ENCODE measurements at regions not wholly inside any gene's neighbourhood (a gene's known extent, or its start where the extent isn't known, plus 50 kb on each side); places are given as distances from the start of the nearest gene placed in this dataset.

- no peak for DNase-seq (ENCODE audit: low read depth)
These were observed 91.7 kb upstream of the MAP3K4 start for GRCh38 chr6:160899671-160900430.

- DNase-seq (ENCODE audit: low read depth), result no peak
These were observed 79.6 kb upstream of the MAP3K4 start for GRCh38 chr6:160911949-160912348.

DNA sequence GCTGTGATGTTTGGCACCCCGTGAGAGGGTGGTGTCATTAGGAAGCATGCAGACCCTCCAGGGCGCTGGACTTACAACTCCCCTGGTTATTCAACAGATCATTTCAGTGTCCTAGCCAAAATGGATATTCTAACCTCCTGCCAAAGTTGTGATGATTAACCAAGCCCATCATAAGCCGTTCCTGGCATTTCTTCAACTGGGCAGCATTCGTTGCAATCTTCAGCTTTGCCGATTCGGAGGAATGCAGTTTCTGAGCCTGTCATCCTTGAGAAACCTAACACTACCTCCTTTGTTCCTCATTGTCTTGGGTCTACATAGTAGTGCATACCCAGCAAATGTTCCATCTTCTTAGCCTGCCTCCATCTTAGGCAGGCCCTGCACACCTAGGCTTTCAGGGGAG, 79.2 kb upstream of the MAP3K4 start:
- DNase-seq (ENCODE audit: low read depth), result no peak

DNA sequence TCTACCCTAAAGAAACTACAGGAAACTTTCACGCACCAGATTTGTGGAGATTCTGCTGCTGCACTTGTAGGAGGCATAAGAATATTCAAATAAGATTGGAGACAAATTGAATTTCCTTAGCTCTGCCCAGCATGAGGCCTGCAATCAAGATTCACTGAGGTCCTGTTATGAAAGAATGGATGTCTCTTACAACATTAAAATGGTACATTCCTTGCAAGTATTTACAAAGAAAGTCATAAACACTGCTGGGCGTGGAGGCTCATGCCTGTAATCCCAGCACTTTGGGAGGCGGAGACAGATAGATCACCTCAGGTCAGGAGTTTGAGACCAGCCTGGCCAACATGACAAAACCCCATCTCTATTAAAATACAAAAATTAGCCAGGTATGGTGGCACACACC, 74.0 kb upstream of the MAP3K4 start:
- DNase-seq (ENCODE audit: low read depth), result no peak

DNA sequence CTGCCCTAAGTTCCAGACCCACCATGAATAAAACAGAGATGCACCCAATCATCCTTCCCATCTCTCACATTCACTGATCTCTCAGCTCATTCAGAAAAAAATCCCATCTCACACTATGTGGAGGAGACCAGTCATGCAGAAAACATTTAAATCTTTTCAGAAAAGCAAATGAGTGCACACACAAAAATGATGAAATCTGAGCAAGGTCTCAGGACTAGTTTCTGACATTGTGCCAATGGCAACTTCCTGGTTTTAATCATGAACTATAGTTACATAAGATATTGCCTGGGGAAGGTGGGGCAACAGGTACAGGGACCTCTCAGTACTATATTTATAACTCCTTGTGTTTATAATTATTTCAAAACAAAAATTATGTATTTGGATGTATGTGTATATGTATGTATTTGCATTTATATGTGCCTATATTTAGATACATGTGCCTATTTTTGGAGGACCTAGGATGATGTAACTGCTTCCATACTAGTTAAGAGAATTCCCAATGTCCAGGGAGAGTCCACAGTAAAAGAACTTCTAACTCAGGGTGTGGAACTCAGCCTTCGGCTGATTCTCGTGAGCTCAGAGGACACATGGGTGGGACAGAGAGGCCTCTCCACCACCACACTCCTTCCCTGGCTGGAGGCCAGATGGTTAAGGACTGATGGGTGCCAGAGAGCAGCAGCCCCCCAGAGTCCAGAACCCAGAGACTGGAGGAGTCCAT, 71.7 kb upstream of the MAP3K4 start:
- peak; percentile 85 for DNase-seq (ENCODE audit: low read depth)

DNA sequence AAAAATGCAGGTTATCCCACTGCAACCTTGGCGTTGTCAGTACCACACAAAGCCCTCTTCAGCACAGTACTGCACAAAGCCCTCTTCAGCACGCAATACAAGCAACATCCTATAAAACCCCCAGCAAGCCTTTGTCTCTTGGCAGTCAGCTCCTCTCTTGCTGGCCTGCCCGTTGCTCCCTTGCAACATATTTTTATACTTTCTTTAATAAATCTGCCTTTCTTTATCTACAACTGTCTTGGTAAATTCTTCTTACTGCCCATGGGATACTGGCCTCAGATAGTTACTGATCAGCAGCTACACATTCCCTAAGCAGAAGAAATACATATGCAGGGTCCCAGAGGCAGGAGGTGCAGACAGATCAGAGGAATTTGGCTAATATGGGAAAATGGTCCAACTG, 70.5 kb upstream of the MAP3K4 start:
- DNase-seq (ENCODE audit: low read depth), result no peak

DNA sequence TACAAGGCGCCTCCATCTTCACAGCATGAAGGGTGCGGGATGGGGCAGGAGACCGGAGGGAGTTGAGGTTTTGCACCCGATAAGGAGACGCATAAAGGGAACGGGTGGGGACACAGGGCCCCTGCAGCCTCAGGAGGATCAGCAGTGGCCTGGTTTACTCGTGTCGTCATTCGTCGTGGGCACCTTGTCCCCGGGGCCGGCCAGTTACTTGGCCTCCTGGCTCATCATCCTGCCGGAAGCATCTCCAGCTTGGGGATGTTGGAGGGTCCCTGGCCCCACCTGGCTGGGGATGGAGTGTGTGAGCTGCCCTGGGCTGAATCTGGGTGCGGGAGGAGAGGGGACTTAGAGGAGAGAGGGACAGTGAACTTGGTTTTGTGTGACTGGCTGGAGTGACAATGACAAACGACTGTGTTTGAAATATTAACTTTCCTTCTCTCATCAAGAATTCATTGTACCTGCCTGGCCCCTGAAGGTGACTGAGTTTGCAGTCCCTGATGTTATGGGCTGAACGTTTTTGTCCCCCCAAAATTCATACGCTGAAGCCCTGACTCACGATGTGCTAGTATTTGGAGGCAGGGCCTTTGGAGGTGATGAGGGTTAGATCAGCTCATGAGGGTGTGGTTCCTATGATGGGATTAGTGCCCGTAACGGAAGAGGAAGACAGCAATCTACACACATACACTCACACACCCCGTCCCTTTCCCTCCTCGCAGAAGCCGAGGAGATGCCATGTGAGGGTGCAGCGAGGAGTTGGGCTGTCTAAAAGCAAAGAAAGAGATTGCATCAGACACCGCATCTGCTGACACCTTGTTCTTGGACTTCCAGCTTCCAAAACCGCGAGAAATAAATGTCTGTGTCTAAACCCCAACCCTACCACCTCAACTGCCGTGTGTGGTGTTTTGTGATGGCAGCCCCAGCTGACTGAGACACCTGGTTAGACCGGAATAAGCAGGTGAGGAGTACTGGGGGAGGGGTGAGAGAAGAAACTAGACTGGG, 65.0 kb upstream of the MAP3K4 start:
- no peak for DNase-seq (ENCODE audit: low read depth)

- DNase-seq (ENCODE audit: low read depth), result no peak
These were observed 64.2 kb upstream of the MAP3K4 start for GRCh38 chr6:160927416-160927815.

DNA sequence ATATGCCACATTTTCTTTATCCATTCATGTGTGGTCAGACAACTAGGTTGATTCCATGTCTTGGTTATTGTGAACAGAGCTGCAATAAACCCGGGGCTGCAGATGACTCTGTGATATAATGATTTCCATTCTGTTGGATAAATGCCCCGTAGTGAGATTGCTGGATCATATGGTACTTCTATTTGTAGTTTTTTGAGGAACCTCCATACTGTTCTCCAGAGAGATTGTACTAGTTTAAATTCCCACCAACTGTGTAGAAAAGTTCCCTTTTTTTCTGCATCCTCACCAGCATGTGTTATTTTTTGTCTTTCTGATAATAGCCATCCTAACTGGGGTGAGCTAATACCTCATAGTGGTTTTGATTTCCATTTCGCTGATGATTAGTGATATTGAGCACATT, 62.2 kb upstream of the MAP3K4 start:
- no peak for DNase-seq (ENCODE audit: low read depth)

DNA sequence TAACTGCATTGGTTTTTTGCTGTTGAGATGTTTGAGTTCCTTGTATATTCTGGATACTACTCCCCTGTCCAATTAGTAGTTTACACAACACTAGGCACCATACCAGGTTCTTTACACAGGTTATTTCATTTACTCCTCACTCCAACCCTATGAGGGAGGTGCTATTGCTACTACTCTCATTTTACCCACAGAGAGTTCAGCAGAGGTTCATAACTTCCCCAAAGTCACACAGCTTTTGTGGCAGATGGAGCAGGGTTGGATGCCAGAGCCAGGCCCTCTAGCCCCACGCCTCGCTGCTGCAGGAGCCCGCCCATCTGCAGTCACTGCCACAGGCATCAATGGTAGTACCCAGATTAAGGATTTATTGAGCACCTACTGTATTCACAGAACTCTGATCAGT, 61.7 kb upstream of the MAP3K4 start:
- no peak for DNase-seq (ENCODE audit: low read depth)

- DNase-seq (ENCODE audit: low read depth), result peak; percentile 55
These were observed 60.8 kb upstream of the MAP3K4 start for GRCh38 chr6:160930547-160931377.

GRCh38 chr6:160931378-160932310, 59.9 kb upstream of the MAP3K4 start:
- no peak for DNase-seq (ENCODE audit: low read depth)

DNA sequence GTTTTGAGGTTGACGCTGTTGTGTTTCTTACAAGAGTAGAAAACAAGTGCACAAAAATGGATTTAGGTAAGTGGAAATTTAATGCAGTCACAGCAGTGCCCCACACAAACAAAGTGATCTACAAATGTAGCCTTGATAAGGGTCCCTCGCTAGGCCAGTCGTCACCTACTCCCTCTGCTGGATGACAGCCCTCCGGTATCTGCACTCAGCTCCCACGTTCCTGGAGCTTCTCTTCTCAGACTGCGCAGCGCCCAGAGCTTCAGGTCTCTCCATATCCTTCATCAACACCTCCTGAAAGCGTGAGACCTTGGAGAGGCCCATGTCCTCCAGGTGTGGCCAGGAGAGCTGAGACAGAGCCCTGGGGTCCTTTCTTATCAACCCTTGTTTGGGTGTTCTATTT, 58.3 kb upstream of the MAP3K4 start:
- DNase-seq (ENCODE audit: low read depth), result no peak

- no peak for DNase-seq (ENCODE audit: low read depth)
These were observed 57.4 kb upstream of the MAP3K4 start for GRCh38 chr6:160934157-160934556.

DNA sequence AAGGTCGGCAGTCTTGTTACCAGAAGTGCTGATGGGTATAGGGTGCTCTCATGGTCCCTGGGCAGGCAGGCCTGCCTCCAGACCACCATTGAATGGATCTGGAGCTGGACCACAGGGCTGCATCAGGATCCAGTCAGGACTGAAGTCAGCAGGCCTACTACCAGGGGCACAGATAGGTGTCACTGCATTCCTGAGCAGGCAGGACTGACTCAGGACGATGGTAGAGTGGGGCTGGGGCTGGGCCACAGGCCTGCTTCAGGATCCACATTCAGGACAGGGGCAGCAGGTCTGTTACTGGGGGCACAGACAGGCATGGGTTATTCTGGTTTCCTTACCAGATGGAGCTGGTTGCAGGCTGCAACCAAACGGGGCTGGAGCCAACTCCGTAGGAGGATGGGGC, 51.4 kb upstream of the MAP3K4 start:
- DNase-seq (ENCODE audit: low read depth), result no peak
